ENCODE measurements at regions not wholly inside any gene's neighbourhood (a gene's known extent, or its start where the extent isn't known, plus 50 kb on each side); places are given as distances from the start of the nearest gene placed in this dataset.

- DNase-seq (ENCODE audit: low spot score), result no peak
Observed at GRCh38 chr2:6739547-6739946, 126.2 kb downstream of the CMPK2 start.

GRCh38 chr2:6741229-6741628 is 124.5 kb downstream of the CMPK2 start:
- no peak for DNase-seq (ENCODE audit: low spot score)

- no peak for DNase-seq (ENCODE audit: low spot score)
Observed at GRCh38 chr2:6744038-6744437, 121.7 kb downstream of the CMPK2 start.

- no peak for DNase-seq (ENCODE audit: low spot score)
Observed at GRCh38 chr2:6747433-6747832, 118.3 kb downstream of the CMPK2 start.

- DNase-seq (ENCODE audit: low spot score), result no peak
Observed at GRCh38 chr2:6748406-6749067, 117.2 kb downstream of the CMPK2 start.

GRCh38 chr2:6749962-6750361 is 115.7 kb downstream of the CMPK2 start:
- no peak for DNase-seq (ENCODE audit: low spot score)

- no peak for DNase-seq (ENCODE audit: low spot score)
Observed at GRCh38 chr2:6750411-6751158, 115.1 kb downstream of the CMPK2 start.

- no peak for DNase-seq (ENCODE audit: low spot score)
Observed at GRCh38 chr2:6754419-6754818, 111.3 kb downstream of the CMPK2 start.

GRCh38 chr2:6755456-6755855 is 110.3 kb downstream of the CMPK2 start:
- DNase-seq (ENCODE audit: low spot score), result no peak

GRCh38 chr2:6757215-6757614 is 108.5 kb downstream of the CMPK2 start:
- no peak for DNase-seq (ENCODE audit: low spot score)

GRCh38 chr2:6759689-6760088 is 106.0 kb downstream of the CMPK2 start:
- DNase-seq (ENCODE audit: low spot score), result no peak

GRCh38 chr2:6760132-6760531 is 105.6 kb downstream of the CMPK2 start:
- DNase-seq (ENCODE audit: low spot score), result no peak

- peak; percentile 32 for DNase-seq (ENCODE audit: low spot score)
Observed at GRCh38 chr2:6764968-6765723, 100.6 kb downstream of the CMPK2 start.

- DNase-seq (ENCODE audit: low spot score), result no peak
Observed at GRCh38 chr2:6769346-6769745, 96.4 kb downstream of the CMPK2 start.

GRCh38 chr2:6770006-6770405 is 95.7 kb downstream of the CMPK2 start:
- no peak for DNase-seq (ENCODE audit: low spot score)

GRCh38 chr2:6771634-6772611 is 93.8 kb downstream of the CMPK2 start:
- DNase-seq (ENCODE audit: low spot score), result peak; percentile 42

- DNase-seq (ENCODE audit: low spot score), result peak; percentile 89
Observed at GRCh38 chr2:6773007-6773693, 92.6 kb downstream of the CMPK2 start.

- no peak for DNase-seq (ENCODE audit: low spot score)
Observed at GRCh38 chr2:6773694-6774044, 92.0 kb downstream of the CMPK2 start.

- DNase-seq (ENCODE audit: low spot score), result no peak
Observed at GRCh38 chr2:6776125-6776524, 89.6 kb downstream of the CMPK2 start.

- DNase-seq (ENCODE audit: low spot score), result no peak
Observed at GRCh38 chr2:6777626-6778025, 88.1 kb downstream of the CMPK2 start.

- DNase-seq (ENCODE audit: low spot score), result no peak
Observed at GRCh38 chr2:6780765-6781274, 84.9 kb downstream of the CMPK2 start.

Data from iPS-NIHi11 (cell line).